ENCODE measurements at regions not wholly inside any gene's neighbourhood (a gene's known extent, or its start where the extent isn't known, plus 50 kb on each side); places are given as distances from the start of the nearest gene placed in this dataset.

DNA sequence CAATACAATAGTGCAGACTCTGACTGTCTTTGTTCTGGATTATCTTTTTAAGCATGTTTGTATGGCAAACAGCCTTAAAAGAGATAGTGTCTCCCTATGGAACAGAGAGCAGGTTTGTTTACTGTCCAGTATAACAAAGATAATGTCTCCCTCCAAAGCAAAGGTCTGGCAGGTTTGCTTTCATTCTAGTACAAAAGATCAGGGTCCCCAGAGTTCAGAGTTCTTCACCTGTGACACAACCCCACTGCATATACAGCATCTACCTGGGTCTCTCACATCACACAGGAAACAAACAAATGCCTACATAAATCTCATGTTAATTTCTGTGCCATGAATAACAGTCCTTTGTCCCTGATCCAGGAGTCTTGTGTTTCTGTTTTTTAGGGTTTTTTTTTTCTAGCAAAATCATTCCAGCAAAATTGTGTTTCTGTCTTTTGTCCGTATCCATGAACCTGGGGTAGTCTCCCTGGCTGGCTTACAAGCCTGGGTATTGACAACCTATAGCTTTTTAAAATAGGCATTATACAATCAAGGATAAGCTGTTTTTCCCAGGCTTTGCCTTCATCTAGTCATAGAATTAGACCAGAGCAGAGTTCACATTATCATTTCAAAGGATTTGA lies 89.4 kb upstream of the PTBP2 start:
- intact Hi-C loops (cut with micrococcal nuclease; ENCODE audit: unreplicated experiment) = no loop called here
- no peaks in the 10 kb centered on the region for H3K9me2 ChIP-seq (ENCODE audit: insufficient read depth, low read length)
- no peaks in the 10 kb centered on the region for H4K20me1 ChIP-seq (ENCODE audit: insufficient read depth, low read length)
- TF ChIP-seq, protein P1, sequence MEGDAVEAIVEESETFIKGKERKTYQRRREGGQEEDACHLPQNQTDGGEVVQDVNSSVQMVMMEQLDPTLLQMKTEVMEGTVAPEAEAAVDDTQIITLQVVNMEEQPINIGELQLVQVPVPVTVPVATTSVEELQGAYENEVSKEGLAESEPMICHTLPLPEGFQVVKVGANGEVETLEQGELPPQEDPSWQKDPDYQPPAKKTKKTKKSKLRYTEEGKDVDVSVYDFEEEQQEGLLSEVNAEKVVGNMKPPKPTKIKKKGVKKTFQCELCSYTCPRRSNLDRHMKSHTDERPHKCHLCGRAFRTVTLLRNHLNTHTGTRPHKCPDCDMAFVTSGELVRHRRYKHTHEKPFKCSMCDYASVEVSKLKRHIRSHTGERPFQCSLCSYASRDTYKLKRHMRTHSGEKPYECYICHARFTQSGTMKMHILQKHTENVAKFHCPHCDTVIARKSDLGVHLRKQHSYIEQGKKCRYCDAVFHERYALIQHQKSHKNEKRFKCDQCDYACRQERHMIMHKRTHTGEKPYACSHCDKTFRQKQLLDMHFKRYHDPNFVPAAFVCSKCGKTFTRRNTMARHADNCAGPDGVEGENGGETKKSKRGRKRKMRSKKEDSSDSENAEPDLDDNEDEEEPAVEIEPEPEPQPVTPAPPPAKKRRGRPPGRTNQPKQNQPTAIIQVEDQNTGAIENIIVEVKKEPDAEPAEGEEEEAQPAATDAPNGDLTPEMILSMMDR (conservative IDR thresholded peaks at IDR 0.05; ENCODE audit: low read length) = no peak
- no peak for TF ChIP-seq EZH2phosphoT487 (IDR thresholded peaks at IDR 0.05; ENCODE audit: borderline replicate concordance, low read depth, low read length)
- H3K9me3 ChIP-seq (ENCODE audit: low read length) = no peaks in the 10 kb centered on the region
- CTCF ChIA-PET (ENCODE audit: unreplicated experiment) = no interaction called here
- no peaks in the 10 kb centered on the region for H3K36me3 ChIP-seq (ENCODE audit: insufficient read depth, low read length)
- no peak for DNase-seq (ENCODE audit: low spot score)
- BruUV-seq (replicated peaks) = no TSS peak
- H3K79me2 ChIP-seq (ENCODE audit: insufficient read depth, low read depth, low read length) = no peaks in the 10 kb centered on the region
- no peak overlapping the region for H3K4me2 ChIP-seq (ENCODE audit: low read length)
- H2AFZ ChIP-seq (ENCODE audit: low read length) = no peak overlapping the region
- H3K4me1 ChIP-seq (ENCODE audit: insufficient read depth, low read length, poor library complexity, severe bottlenecking) = no peaks in the 10 kb centered on the region
- no peak overlapping the region for H3K27ac ChIP-seq (ENCODE audit: low read depth, low read length, poor library complexity, severe bottlenecking)
- POLR2A ChIA-PET = interaction anchor here (0.7 kb wide), 1 partner anchor 220 kb away, joined by 3 read pairs; no protein-coding TSS in a partner anchor
- no peak overlapping the region for H3K4me3 ChIP-seq (ENCODE audit: low read depth, low read length, poor library complexity, severe bottlenecking)

DNA sequence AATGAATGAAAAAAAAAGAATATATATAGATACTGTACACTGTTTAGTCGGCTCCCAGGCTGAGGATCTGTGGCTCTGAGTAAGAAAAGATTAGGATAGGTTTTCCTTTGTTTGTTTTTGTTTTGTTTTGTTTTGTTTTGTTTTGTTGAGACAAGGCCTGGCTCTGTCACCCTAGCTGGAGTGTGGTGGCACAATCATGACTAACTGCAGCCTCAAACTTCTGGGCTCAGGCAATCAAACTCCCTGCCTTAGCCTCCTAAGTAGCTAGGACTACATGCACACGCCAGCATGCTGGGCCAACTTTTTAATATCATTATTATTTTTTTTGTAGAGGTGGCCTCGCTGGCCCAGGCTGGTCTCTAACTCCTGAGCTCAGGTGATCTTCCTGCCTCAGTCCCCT lies 87.9 kb upstream of the PTBP2 start:
- DNase-seq (ENCODE audit: low spot score) = no peak
- no peaks in the 10 kb centered on the region for H4K20me1 ChIP-seq (ENCODE audit: insufficient read depth, low read length)
- ChIA-PET POLR2A (no interaction called here), CTCF (ENCODE audit: unreplicated experiment) (no interaction called here)
- no TSS peak for BruUV-seq (replicated peaks)
- intact Hi-C loops (cut with micrococcal nuclease; ENCODE audit: unreplicated experiment) = no loop called here
- no peak overlapping the region for H3K27ac ChIP-seq (ENCODE audit: low read depth, low read length, poor library complexity, severe bottlenecking)
- H3K4me2 ChIP-seq (ENCODE audit: low read length) = no peak overlapping the region
- TF ChIP-seq, protein P1 (conservative IDR thresholded peaks at IDR 0.05; ENCODE audit: low read length) = no peak
- TF ChIP-seq EZH2phosphoT487 (IDR thresholded peaks at IDR 0.05; ENCODE audit: borderline replicate concordance, low read depth, low read length) = no peak
- H3K79me2 ChIP-seq (ENCODE audit: insufficient read depth, low read depth, low read length) = no peaks in the 10 kb centered on the region
- H3K4me1 ChIP-seq (ENCODE audit: insufficient read depth, low read length, poor library complexity, severe bottlenecking) = no peaks in the 10 kb centered on the region
- no peaks in the 10 kb centered on the region for H3K36me3 ChIP-seq (ENCODE audit: insufficient read depth, low read length)
- H3K9me2 ChIP-seq (ENCODE audit: insufficient read depth, low read length) = no peaks in the 10 kb centered on the region
- no peak overlapping the region for H2AFZ ChIP-seq (ENCODE audit: low read length)
- H3K9me3 ChIP-seq (ENCODE audit: low read length) = no peaks in the 10 kb centered on the region
- H3K4me3 ChIP-seq (ENCODE audit: low read depth, low read length, poor library complexity, severe bottlenecking) = no peak overlapping the region

DNA sequence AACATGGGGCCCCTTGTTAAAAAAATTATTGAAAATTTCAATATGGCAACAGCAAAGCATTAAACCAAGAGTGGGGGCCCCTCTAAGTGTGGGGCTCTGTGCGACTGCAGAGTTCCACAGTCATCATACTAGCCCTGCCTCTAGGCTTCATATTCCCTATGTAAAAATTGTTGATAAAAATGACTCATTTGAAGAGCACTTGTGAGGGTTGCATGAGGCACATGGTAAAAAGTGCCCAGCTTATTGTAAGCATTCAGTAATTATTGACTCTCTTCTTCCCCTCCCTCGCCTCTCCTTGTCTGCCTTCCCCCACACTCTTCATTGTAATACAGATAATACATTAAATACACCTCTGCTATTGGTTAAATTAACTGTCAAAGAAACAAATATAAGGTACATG lies 86.7 kb upstream of the PTBP2 start:
- ChIA-PET CTCF (ENCODE audit: unreplicated experiment) (no interaction called here), POLR2A (interaction anchor here (0.7 kb wide), 1 partner anchor 15 kb away, joined by 3 read pairs; no protein-coding TSS in a partner anchor)
- Histone ChIP-seq H3K36me3 (ENCODE audit: insufficient read depth, low read length) (no peaks in the 10 kb centered on the region), H2AFZ (ENCODE audit: low read length) (no peak overlapping the region), H3K4me2 (ENCODE audit: low read length) (no peak overlapping the region), H3K27ac (ENCODE audit: low read depth, low read length, poor library complexity, severe bottlenecking) (no peak overlapping the region), H3K9me3 (ENCODE audit: low read length) (no peaks in the 10 kb centered on the region), H3K9me2 (ENCODE audit: insufficient read depth, low read length) (no peaks in the 10 kb centered on the region), H4K20me1 (ENCODE audit: insufficient read depth, low read length) (no peaks in the 10 kb centered on the region), H3K79me2 (ENCODE audit: insufficient read depth, low read depth, low read length) (no peaks in the 10 kb centered on the region), H3K4me1 (ENCODE audit: insufficient read depth, low read length, poor library complexity, severe bottlenecking) (no peaks in the 10 kb centered on the region), H3K4me3 (ENCODE audit: low read depth, low read length, poor library complexity, severe bottlenecking) (no peak overlapping the region)
- TF ChIP-seq, protein P1 (conservative IDR thresholded peaks at IDR 0.05; ENCODE audit: low read length) = no peak
- TF ChIP-seq EZH2phosphoT487 (IDR thresholded peaks at IDR 0.05; ENCODE audit: borderline replicate concordance, low read depth, low read length) = no peak
- no peak for DNase-seq (ENCODE audit: low spot score)
- intact Hi-C loops (cut with micrococcal nuclease; ENCODE audit: unreplicated experiment) = no loop called here
- no TSS peak for BruUV-seq (replicated peaks)

Data from OCI-LY7 (cell line).